T-helper 1 cell (primary cell): ENCODE measurements at regions not wholly inside any gene's neighbourhood (a gene's known extent, or its start where the extent isn't known, plus 50 kb on each side); places are given as distances from the start of the nearest gene placed in this dataset.

ENCODE experiments used
- DNase-seq, 5 donors: peaks; one replicate each; pipeline ENCODE4 v3.0.0-alpha.2; 2012 to 2020

GRCh38 chr2:181771356-181771755, 91.0 kb upstream of the NEUROD1 start:
- DNase-seq: no peak

GRCh38 chr2:181772334-181772733, 92.0 kb upstream of the NEUROD1 start:
- no peak for DNase-seq

- DNase-seq: no peak
Observed at GRCh38 chr2:181772777-181773176, 92.5 kb upstream of the NEUROD1 start.

GRCh38 chr2:181774685-181775084, 94.4 kb upstream of the NEUROD1 start:
- DNase-seq: no peak

GRCh38 chr2:181776336-181776735, 96.0 kb upstream of the NEUROD1 start:
- DNase-seq: no peak

GRCh38 chr2:181777734-181778133, 97.4 kb upstream of the NEUROD1 start:
- no peak for DNase-seq

GRCh38 chr2:181778621-181779201, 98.4 kb upstream of the NEUROD1 start:
- no peak for DNase-seq

- no peak for DNase-seq
Observed at GRCh38 chr2:181779288-181780021, 99.1 kb upstream of the NEUROD1 start.

- DNase-seq: no peak
Observed at GRCh38 chr2:181780047-181780651, 99.8 kb upstream of the NEUROD1 start.

- DNase-seq: no peak
Observed at GRCh38 chr2:181780657-181781056, 100.3 kb upstream of the NEUROD1 start.

GRCh38 chr2:181781078-181781786, 100.9 kb upstream of the NEUROD1 start:
- no peak for DNase-seq

- no peak for DNase-seq
Observed at GRCh38 chr2:181782660-181783059, 102.3 kb upstream of the NEUROD1 start.

- no peak for DNase-seq
Observed at GRCh38 chr2:181784556-181784955, 104.2 kb upstream of the NEUROD1 start.

- DNase-seq: no peak
Observed at GRCh38 chr2:181785691-181786344, 105.5 kb upstream of the NEUROD1 start.

GRCh38 chr2:181786371-181787228, 104.9 kb upstream of the ITPRID2 start:
- DNase-seq: no peak

- DNase-seq: no peak
Observed at GRCh38 chr2:181787310-181788048, 104.1 kb upstream of the ITPRID2 start.

GRCh38 chr2:181788897-181789555, 102.5 kb upstream of the ITPRID2 start:
- DNase-seq: no peak

- no peak for DNase-seq
Observed at GRCh38 chr2:181789827-181790448, 101.6 kb upstream of the ITPRID2 start.

- DNase-seq: peak in 1 of 5 donors; percentile 87
Observed at GRCh38 chr2:181790716-181791649, 100.5 kb upstream of the ITPRID2 start.
